HG02884 (cell line): ENCODE measurements at regions not wholly inside any gene's neighbourhood (a gene's known extent, or its start where the extent isn't known, plus 50 kb on each side); places are given as distances from the start of the nearest gene placed in this dataset.
"Not testable (repeated sequence)": the region's sequence is repeated elsewhere in the genome, so short reads cannot be mapped to it uniquely, and the experiment has no call there.

ENCODE experiments used
- ATAC-seq: cut with Tn5 transposase; IDR thresholded peaks from one replicate; pipeline ENCODE4 v1.9.1; 2021; ENCODE audit warnings: mild to moderate bottlenecking, moderate library complexity; ENCODE audit not compliant: unreplicated experiment

DNA sequence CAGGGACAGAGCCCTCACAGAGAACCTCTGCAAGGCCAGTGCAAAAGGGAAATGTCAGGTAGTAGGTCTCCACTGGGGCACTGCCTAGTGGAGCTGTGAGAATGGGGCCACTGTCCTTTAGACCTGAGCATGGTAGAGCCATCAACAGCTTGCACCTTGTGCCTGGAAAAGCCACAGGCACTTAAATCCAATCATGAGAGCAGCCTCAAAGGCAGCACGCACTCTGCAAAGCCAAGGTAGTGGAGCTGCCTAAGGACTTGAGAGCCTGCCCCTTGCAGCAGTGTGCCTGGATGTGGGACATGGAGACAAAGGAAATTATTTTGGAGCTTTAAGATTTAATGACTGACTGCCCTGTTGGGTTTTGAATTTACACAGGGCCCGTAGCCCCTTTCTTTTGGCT, 918.5 kb upstream of the POT1 start:
- no peak for ATAC-seq

DNA sequence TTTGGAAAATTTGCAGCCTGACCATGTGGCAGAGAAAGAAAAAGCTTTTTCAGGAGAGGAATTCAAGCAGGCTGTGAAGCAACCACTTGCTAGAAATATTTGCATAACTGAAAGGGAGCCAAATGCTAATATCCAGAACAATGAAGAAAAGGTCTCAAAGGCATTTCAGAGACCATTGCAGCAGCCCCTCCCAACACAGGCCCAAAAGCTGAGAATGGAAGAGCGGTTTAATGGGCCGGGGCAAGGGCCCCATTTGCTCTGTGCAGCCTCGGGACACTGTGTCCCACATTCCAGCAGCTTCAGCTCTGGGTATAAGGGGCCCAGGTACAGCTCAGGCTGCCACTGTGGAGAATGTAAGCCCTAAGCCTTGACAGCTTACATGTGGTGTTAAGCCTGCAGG, 918.1 kb upstream of the POT1 start:
- ATAC-seq: no peak

DNA sequence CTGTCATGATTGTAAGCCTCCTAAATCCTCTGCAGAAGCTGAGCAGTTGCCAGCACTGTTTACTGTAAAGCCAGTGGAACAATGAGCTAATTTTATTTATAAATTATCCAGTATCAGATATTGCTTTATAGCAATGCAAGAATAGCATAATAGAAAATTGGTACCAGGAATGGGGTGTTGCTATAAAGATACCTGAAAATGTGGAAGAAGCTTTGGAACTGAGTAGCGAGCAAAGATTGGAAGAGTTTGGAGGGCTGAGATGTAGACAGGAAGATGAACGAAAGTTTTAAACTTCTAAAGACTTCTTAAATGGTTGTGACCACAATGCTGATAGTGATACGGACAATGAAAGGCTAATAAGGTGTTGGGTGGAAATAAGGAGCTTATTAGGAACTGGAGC, 917.4 kb upstream of the POT1 start:
- ATAC-seq: no peak

DNA sequence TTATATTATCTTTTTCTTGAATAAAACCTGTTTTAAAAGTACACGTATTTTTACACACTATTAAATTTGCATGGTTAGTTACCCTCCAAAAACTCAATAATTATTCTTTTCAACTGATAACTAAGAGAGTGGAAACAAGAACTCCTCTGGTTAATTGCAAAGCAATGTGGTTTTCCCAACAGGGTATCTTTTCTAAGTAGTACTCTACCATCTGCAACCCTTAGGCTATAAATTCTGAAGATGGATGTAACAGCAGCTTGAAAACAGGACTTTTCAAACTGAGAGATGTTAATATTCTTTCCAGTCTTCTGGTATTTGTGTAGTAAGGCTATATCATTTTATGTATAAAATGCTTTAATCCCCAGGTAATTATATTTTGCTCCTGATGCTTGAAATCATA, 916.1 kb upstream of the POT1 start:
- ATAC-seq: no peak

DNA sequence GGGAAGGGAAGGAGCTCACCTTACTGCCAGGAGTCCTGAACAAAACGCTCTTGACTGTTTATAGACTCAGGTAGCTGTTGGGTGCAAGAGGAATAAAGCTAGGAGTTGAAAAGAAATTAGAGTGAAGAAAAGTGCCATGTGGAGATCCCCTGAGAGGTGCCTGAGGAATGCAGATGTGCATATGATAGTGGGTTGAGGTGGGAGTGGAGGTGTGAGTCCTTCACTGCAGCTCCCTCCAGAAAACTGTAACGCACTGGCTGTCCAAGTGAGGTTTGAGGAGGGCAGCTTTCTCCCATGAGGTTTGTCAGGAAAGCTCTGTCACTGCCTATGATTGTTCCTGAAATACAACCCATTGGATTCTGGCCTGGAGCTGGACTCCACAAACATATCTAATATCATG, 904.8 kb upstream of the POT1 start:
- no peak for ATAC-seq

DNA sequence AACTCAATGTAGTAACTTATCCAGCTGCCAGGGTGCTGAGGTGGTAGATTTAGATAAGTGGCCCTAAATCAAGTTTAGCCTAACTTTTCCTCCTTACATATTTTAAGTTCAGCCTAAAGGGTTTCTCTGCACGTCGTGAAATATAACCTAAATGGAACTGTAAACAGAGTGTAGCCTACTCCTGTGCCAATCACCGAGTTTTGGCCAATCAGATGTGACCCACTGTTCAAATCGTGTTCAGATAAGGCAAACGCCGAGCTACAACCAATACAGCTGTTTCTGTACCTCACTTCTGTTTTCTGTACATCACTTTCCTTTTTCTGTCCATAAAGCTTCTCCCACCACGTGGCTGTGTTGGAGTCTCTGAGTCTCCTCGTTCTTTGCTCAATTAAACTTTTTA, 904.2 kb upstream of the POT1 start:
- ATAC-seq: no peak

- no peak for ATAC-seq
Observed at GRCh38 chr7:125830743-125831142, 901.1 kb upstream of the POT1 start.

GRCh38 chr7:125828153-125828700, 898.6 kb upstream of the POT1 start:
- ATAC-seq: no peak

DNA sequence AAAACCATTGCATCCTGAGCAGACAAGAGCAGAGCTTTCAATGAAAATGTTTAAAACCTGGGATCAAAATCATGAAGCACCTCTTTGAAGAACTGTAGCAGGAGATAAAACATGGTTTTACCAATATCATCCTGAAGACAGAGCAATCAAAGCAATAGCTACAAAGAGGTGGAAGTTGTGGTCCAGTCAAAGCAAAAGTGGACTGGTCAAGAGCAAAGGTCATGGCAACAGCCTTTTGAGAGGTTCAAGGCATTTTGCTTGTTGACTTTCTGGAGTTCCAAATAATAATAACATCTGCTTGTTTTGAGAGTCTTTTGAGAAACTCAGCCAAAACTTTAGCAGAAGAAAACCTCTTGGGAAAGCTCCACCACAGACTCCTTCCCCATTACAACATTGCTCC, 893.9 kb upstream of the POT1 start:
- ATAC-seq: no peak

- ATAC-seq: no peak
Observed at GRCh38 chr7:125820495-125820894, 890.9 kb upstream of the POT1 start.

- ATAC-seq: no peak
Observed at GRCh38 chr7:125814100-125814499, 884.5 kb upstream of the POT1 start.

DNA sequence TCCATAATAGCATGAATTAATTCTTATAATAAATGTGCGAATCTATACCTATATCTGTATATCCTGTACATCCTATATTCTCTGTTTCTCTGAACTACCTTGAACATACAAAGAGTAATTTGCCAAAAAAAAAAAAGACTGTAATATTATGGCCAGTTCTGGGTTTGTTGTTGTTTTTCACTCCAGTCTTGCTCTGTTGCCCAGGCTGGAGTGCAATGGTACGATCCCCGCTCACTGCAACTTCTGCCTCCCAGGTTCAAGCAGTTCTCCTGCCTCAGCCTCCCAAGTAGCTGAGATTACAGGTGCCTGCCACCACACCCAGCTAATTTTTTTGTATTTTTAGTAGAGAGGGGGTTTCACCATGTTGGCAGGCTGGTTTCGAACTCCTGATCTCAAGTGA, 876.9 kb upstream of the POT1 start:
- ATAC-seq: not testable (repeated sequence)

- no peak for ATAC-seq
Observed at GRCh38 chr7:125804273-125804672, 874.6 kb upstream of the POT1 start.

DNA sequence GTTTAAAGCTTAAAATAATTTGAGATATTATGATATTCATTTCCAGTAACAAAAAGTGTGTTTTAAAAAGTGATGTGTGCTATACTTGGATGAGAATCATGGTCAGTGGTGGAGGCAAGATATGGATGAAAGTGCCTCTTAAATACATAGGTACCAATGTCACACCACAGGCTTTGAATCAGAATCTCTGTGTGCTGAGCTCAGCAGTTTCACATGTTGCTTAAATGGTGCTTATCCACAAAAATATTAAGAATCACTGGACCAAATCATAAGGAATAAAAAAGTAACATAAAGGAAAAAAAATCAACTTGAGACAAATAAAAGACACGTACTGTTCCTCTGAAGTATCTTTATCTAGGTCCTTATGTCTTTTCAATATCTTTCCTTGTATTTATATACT, 850.5 kb upstream of the POT1 start:
- no peak for ATAC-seq

DNA sequence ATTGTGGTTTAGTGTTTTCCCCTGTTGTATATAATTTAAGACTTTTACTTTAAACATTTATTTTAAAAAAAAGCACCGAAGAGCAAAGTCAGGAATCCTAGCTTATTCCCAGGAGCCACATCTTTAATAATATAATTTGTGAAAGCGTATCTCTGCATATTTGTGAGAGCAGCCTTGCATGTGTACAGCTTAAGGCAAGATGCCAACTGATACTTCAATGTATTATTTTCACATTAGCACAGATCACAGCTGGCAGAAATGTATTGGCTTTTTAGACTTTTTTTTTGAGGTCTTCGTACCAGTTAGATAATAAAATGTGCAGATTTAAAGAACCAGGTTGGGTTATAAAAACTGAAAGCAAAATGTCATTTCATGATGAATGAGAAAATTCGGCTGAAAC, 845.7 kb upstream of the POT1 start:
- no peak for ATAC-seq

DNA sequence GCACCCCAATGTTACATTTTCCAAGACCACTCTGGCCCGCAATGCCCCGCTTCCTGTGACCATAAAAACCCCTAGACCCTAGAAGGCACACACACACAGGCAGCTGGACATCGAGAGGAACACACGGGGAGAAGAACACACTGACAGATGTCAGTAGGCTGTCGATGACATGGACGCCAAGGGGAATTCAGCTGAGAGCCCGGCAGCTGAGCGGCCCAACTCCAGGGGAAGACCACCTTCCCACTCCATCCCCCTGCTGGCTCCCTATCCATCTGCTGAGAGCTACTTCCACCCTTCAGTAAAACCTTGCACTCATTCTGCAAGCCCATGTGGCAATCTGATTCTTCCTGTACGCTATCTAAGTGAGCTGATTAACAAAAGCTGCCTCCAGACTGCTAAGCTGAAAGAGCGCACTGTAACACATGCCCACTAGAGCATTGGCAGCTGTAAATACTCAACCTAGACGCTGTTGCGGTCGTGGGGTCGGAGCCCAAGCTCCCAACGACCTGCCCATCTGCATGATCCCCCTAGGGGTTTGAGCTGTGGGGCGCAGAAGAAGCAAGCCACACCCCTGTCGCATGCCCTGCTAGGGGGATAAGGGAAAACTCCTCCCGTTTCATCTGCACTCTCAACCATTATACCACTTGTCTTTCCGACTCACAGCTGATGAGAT, 843.6 kb upstream of the POT1 start:
- no peak for ATAC-seq

DNA sequence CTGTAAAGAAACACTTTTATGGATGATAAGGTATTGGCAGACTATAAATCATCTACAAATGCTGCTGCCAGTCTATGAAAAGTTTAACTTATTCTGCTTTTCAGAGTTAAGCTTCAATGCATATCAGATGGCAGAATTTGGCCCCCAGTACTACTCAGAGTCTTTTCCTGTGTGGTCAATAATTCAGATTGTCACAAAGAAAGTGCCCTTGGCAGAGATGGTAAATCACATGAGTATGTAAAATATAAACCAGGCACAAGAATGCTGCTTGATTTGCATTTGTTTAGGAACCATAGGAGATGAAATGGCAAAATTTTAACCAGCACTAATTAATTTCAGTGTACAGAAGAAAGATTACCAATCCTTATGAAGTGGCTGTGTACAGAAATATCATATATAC, 818.3 kb upstream of the POT1 start:
- ATAC-seq: no peak

DNA sequence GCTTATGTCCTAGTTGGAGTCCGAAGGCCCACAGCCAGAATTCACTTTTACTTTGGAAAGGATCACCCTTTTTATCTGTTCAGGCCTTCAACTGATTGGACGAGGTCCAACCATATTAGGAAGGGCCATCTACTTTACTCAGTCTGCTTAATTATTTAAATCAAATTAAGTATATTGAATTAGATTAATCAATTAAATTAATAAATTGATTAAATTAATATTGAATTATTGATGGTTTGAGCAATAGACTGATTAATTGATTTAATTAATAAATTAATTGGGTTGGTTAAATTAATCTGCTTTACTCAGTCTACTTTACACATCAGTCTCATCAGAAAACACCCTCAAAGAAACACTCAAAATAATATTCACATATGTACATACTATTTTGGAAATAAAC, 816.9 kb upstream of the POT1 start:
- ATAC-seq: no peak

GRCh38 chr7:125727215-125727614, 797.6 kb upstream of the POT1 start:
- no peak for ATAC-seq

- no peak for ATAC-seq
Observed at GRCh38 chr7:125695626-125696025, 766.0 kb upstream of the POT1 start.

GRCh38 chr7:125683156-125683555, 753.5 kb upstream of the POT1 start:
- ATAC-seq: no peak

DNA sequence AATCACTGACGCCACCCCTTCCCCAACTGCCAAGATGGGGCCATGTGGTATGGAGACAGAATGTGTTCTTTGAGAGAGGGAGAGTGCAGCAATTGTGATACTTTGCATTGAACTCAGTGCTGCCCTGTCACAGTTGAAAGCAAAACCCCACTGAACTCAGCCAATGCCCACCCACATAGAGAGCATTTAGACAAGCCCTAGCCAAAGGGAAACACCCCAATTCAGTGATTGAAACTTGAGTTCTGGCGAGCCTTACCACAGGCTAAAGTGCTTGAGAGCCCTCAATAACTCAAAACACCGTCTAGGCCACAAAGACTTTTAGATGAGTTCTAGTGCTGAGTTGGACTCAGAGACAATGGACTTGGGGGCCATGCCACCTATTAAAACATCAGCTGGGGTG, 751.9 kb upstream of the POT1 start:
- peak; percentile 50 for ATAC-seq

DNA sequence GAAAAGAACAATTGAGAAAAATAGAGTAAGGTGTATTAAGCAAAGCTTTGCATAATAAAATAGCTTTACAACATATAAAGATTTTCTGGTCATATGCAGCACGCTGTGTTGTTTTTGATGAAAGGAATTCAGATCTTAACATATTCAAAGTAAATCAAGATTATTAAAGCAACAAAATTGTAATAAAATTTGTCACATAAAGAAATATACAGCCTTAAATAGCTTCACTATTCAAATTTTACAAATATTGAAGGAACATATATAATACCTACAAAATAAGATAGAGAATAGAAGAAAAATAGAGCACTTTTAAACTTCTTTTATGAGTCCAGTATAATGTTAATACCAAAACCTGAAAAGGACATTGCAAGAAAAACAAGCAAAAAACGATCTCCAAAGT, 749.1 kb upstream of the POT1 start:
- ATAC-seq: no peak
